ENCODE measurements at regions not wholly inside any gene's neighbourhood (a gene's known extent, or its start where the extent isn't known, plus 50 kb on each side); places are given as distances from the start of the nearest gene placed in this dataset.

- no peak for TF ChIP-seq ZBTB40 (IDR thresholded peaks at IDR 0.05)
- TF ChIP-seq ZBTB40 (CRISPR knock-in tag; IDR thresholded peaks at IDR 0.05): no peak; the same call in 1 of the 2 replicates
- TF ChIP-seq RFX5 (IDR thresholded peaks at IDR 0.05; ENCODE audit: low read depth, low read length): no peak
- no peak for TF ChIP-seq ZBTB38 (CRISPR knock-in tag; IDR thresholded peaks at IDR 0.05)
- no peak for TF ChIP-seq ZFAT (CRISPR knock-in tag; conservative IDR thresholded peaks at IDR 0.05)
- peak; percentile 24; the same call in 1 of the 2 replicates for TF ChIP-seq ZNF646 (CRISPR knock-in tag; IDR thresholded peaks at IDR 0.05)
- no peak for TF ChIP-seq ZNF225 (CRISPR knock-in tag; IDR thresholded peaks at IDR 0.05)
- TF ChIP-seq ZNF143 (CRISPR knock-in tag; IDR thresholded peaks at IDR 0.05): no peak
- TF ChIP-seq SMYD3 (CRISPR knock-in tag; IDR thresholded peaks at IDR 0.05): no peak
- no peak for TF ChIP-seq EEA1 (CRISPR knock-in tag; IDR thresholded peaks at IDR 0.05; ENCODE audit: borderline replicate concordance)
- TF ChIP-seq ZNF780A (CRISPR knock-in tag; IDR thresholded peaks at IDR 0.05): no peak
- TF ChIP-seq ZNF33B (CRISPR knock-in tag; IDR thresholded peaks at IDR 0.05): no peak
- no peak for TF ChIP-seq ZNF678 (CRISPR knock-in tag; IDR thresholded peaks at IDR 0.05)
- TF ChIP-seq ZNF501 (CRISPR knock-in tag; IDR thresholded peaks at IDR 0.05): no peak
- no peak for TF ChIP-seq ZNF570 (CRISPR knock-in tag; IDR thresholded peaks at IDR 0.05; ENCODE audit: borderline replicate concordance)
Measured at GRCh38 chr5:56440871-56441740, 208.0 kb upstream of the ANKRD55 start (continued).

Measured in HepG2 (cell line).